CD4-positive, CD25-positive, alpha-beta regulatory T cell (primary cell): ENCODE measurements at regions not wholly inside any gene's neighbourhood (a gene's known extent, or its start where the extent isn't known, plus 50 kb on each side); places are given as distances from the start of the nearest gene placed in this dataset.
A peak's percentile ranks its signal among the peaks of the same experiment; 100 is the strongest.

ENCODE experiments used
- ATAC-seq, 2 donors: fragments of 150-1000 bp; cut with Tn5 transposase; one replicate each; pipeline ENCODE4 v1.10.0; 2021; ENCODE audit warnings: low read depth in 2 of 2, moderate number of reproducible peaks in 2 of 2, moderate library complexity in 1 of 2
- DNase-seq, 3 donors: peaks; one replicate each; pipeline versions ENCODE4 v3.0.0 to v3.0.0-alpha.2; 2012 to 2022; ENCODE audit warnings: mixed read lengths in 1 of 3
- H3K27ac ChIP-seq: one replicate; pipeline ENCODE4 v1.7.0; 2013; ENCODE audit warnings: mild to moderate bottlenecking, low read length; ENCODE audit not compliant: insufficient read depth, poor library complexity, severe bottlenecking
- H3K27me3 ChIP-seq: one replicate; pipeline ENCODE4 v1.7.0; 2013; ENCODE audit warnings: low read length; ENCODE audit not compliant: control insufficient read depth, insufficient read depth
- H3K36me3 ChIP-seq: one replicate; pipeline ENCODE4 v1.7.0; 2013; ENCODE audit warnings: mild to moderate bottlenecking, low read length, moderate library complexity; ENCODE audit not compliant: control insufficient read depth, insufficient read depth
- H3K4me1 ChIP-seq: 2 replicates; pipeline ENCODE4 v1.7.0; 2013; ENCODE audit warnings: mild to moderate bottlenecking, low read length; ENCODE audit not compliant: insufficient read depth, control insufficient read depth, poor library complexity, severe bottlenecking
- H3K4me3 ChIP-seq: one replicate; pipeline ENCODE4 v1.7.0; 2013; ENCODE audit warnings: low read depth, mild to moderate bottlenecking, low read length, moderate library complexity
- H3K9me3 ChIP-seq, 2 experiments: 1 replicate in 1 of 2; 2 replicates in 1 of 2; pipeline ENCODE4 v1.7.0; 2013; ENCODE audit warnings: low read length in 2 of 2, mild to moderate bottlenecking in 1 of 2, moderate library complexity in 1 of 2; ENCODE audit not compliant: control insufficient read depth in 2 of 2
- H3K27ac Mint-ChIP-seq, 3 donors: one replicate each; pipeline ENCODE4 v1.8.0; 2020 to 2022; ENCODE audit warnings: mild to moderate bottlenecking in 3 of 3, mixed read lengths in 3 of 3, moderate library complexity in 2 of 3
- H3K27me3 Mint-ChIP-seq: one replicate; pipeline ENCODE4 v1.8.0; 2022; ENCODE audit warnings: mild to moderate bottlenecking, mixed read lengths
- H3K36me3 Mint-ChIP-seq: one replicate; pipeline ENCODE4 v1.8.0; 2020; ENCODE audit warnings: mixed read lengths
- H3K4me1 Mint-ChIP-seq, 4 donors: one replicate each; pipeline ENCODE4 v1.8.0; 2020 to 2022; ENCODE audit warnings: mixed read lengths in 4 of 4, mild to moderate bottlenecking in 1 of 4
- H3K4me3 Mint-ChIP-seq, 4 donors: one replicate each; pipeline ENCODE4 v1.8.0; 2020 to 2022; ENCODE audit warnings: mild to moderate bottlenecking in 4 of 4, mixed read lengths in 4 of 4, moderate library complexity in 3 of 4
- H3K9me3 Mint-ChIP-seq, 7 donors: one replicate each; pipeline ENCODE4 v1.8.0; 2020 to 2022; ENCODE audit warnings: mixed read lengths in 7 of 7, mild to moderate bottlenecking in 3 of 7, moderate library complexity in 2 of 7

GRCh38 chr3:193187070-193187722 lies 53.8 kb upstream of the PLAAT1 start:
- Mint-ChIP-seq H3K4me3 (no peak overlapping the region), H3K36me3 (no peaks in the 10 kb centered on the region), H3K27me3 (no peaks in the 10 kb centered on the region), H3K4me1 (no peaks in the 10 kb centered on the region), H3K27ac (no peak overlapping the region), H3K9me3 (peaks cover 0 to 3% (median 0%) of the 10 kb centered on the region in 7 donors)
- DNase-seq (no peak), ATAC-seq (no peak)
- Histone ChIP-seq H3K4me3 (no peak overlapping the region), H3K27me3 (peaks cover 2% of the 10 kb centered on the region), H3K36me3 (no peaks in the 10 kb centered on the region), H3K4me1 (no peaks in the 10 kb centered on the region), H3K9me3 (no peaks in the 10 kb centered on the region), H3K27ac (no peak overlapping the region)

- no peak overlapping the region for H3K4me3 Mint-ChIP-seq
- Histone ChIP-seq H3K4me3 (no peak overlapping the region), H3K36me3 (no peaks in the 10 kb centered on the region), H3K9me3 (no peaks in the 10 kb centered on the region), H3K27me3 (peaks cover 2% of the 10 kb centered on the region), H3K4me1 (no peaks in the 10 kb centered on the region), H3K27ac (no peak overlapping the region)
- no peak overlapping the region for H3K27ac Mint-ChIP-seq
- ATAC-seq: no peak
- DNase-seq: peak in 1 of 3 donors; percentile 36
- H3K27me3 Mint-ChIP-seq: no peaks in the 10 kb centered on the region
- H3K9me3 Mint-ChIP-seq: peaks cover 0 to 2% (median 0%) of the 10 kb centered on the region in 7 donors
- no peaks in the 10 kb centered on the region for H3K36me3 Mint-ChIP-seq
- no peaks in the 10 kb centered on the region for H3K4me1 Mint-ChIP-seq
Measured at GRCh38 chr3:193190146-193190786, 50.8 kb upstream of the PLAAT1 start.
